ENCODE measurements at regions not wholly inside any gene's neighbourhood (a gene's known extent, or its start where the extent isn't known, plus 50 kb on each side); places are given as distances from the start of the nearest gene placed in this dataset.

GRCh38 chr2:78070693-78071092 lies 548.5 kb upstream of the LRRTM4 start:
- no peak overlapping the region for H3K4me2 ChIP-seq (ENCODE audit: low read depth, low read length, poor library complexity, severe bottlenecking)

GRCh38 chr2:78077633-78078032 lies 555.5 kb upstream of the LRRTM4 start:
- H3K9me2 ChIP-seq (replicated peaks; ENCODE audit: low read depth, low read length): no peaks in the 10 kb centered on the region; the same call in 1 of the 2 replicates
- no peaks in the 10 kb centered on the region for H3K36me3 ChIP-seq (ENCODE audit: insufficient read depth, low read length)
- no peak overlapping the region for H3K4me2 ChIP-seq (ENCODE audit: low read depth, low read length, poor library complexity, severe bottlenecking)
- no peak overlapping the region for H3K4me3 ChIP-seq (ENCODE audit: low read length, poor library complexity, severe bottlenecking)
- H3K9ac ChIP-seq (ENCODE audit: low read depth, low read length, poor library complexity, severe bottlenecking): no peak overlapping the region
- no peaks in the 10 kb centered on the region for H3K27me3 ChIP-seq (ENCODE audit: insufficient read depth, low read length, poor library complexity, severe bottlenecking)
- no peaks in the 10 kb centered on the region for H3K9me3 ChIP-seq (ENCODE audit: insufficient read depth, low read depth, low read length)
- no peaks in the 10 kb centered on the region for H3K79me2 ChIP-seq (ENCODE audit: insufficient read depth, low read length)
- no peaks in the 10 kb centered on the region for H4K20me1 ChIP-seq (ENCODE audit: insufficient read depth, low read length, poor library complexity, severe bottlenecking)
- H3F3A ChIP-seq (ENCODE audit: low read depth): no peaks in the 10 kb centered on the region
- no peak overlapping the region for H2AFZ ChIP-seq (ENCODE audit: low read length)
- no peaks in the 10 kb centered on the region for H3K4me1 ChIP-seq (ENCODE audit: insufficient read depth, low read length, poor library complexity, severe bottlenecking)
- TF ChIP-seq EZH2phosphoT487 (IDR thresholded peaks at IDR 0.05; ENCODE audit: borderline replicate concordance) (no peak), CTCF (conservative IDR thresholded peaks at IDR 0.05; ENCODE audit: low read length) (no peak)

More at GRCh38 chr2:78070693-78071092, 548.5 kb upstream of the LRRTM4 start:
- Histone ChIP-seq H3K36me3 (ENCODE audit: insufficient read depth, low read length) (no peaks in the 10 kb centered on the region), H3K4me1 (ENCODE audit: insufficient read depth, low read length, poor library complexity, severe bottlenecking) (no peaks in the 10 kb centered on the region), H3K27me3 (ENCODE audit: insufficient read depth, low read length, poor library complexity, severe bottlenecking) (no peaks in the 10 kb centered on the region), H3K9ac (ENCODE audit: low read depth, low read length, poor library complexity, severe bottlenecking) (no peak overlapping the region), H3K4me3 (ENCODE audit: low read length, poor library complexity, severe bottlenecking) (no peak overlapping the region), H3K79me2 (ENCODE audit: insufficient read depth, low read length) (no peaks in the 10 kb centered on the region), H2AFZ (ENCODE audit: low read length) (no peak overlapping the region), H3F3A (ENCODE audit: low read depth) (no peaks in the 10 kb centered on the region), H3K9me2 (replicated peaks; ENCODE audit: low read depth, low read length) (no peaks in the 10 kb centered on the region), H3K9me3 (ENCODE audit: insufficient read depth, low read depth, low read length) (no peaks in the 10 kb centered on the region), H4K20me1 (ENCODE audit: insufficient read depth, low read length, poor library complexity, severe bottlenecking) (no peaks in the 10 kb centered on the region)
- TF ChIP-seq CTCF (conservative IDR thresholded peaks at IDR 0.05; ENCODE audit: low read length) (no peak), EZH2phosphoT487 (IDR thresholded peaks at IDR 0.05; ENCODE audit: borderline replicate concordance) (no peak)

DNA sequence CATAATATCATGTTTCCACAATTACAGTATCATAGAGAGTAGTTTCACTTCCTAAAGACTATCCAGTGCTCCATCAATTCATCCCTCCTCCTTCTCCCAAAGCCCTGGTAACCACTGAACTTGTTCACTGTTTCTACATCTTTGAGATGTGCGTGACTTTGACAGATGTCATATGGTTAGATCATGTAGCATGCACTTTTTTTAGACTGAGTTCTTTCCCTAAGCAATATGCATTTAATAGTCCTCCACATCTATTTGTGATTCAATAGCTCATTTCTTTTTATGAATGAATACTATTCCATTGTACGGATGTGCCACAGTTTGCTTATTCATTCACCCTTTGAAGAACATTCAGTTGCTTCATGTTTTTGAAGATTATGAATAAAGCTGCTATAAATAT lies 560.4 kb upstream of the LRRTM4 start:
- Histone ChIP-seq H3K4me2 (ENCODE audit: low read depth, low read length, poor library complexity, severe bottlenecking) (no peak overlapping the region), H4K20me1 (ENCODE audit: insufficient read depth, low read length, poor library complexity, severe bottlenecking) (no peaks in the 10 kb centered on the region), H3K79me2 (ENCODE audit: insufficient read depth, low read length) (no peaks in the 10 kb centered on the region), H3K36me3 (ENCODE audit: insufficient read depth, low read length) (no peaks in the 10 kb centered on the region), H3K4me3 (ENCODE audit: low read length, poor library complexity, severe bottlenecking) (no peak overlapping the region), H3K27me3 (ENCODE audit: insufficient read depth, low read length, poor library complexity, severe bottlenecking) (no peaks in the 10 kb centered on the region), H3K9me2 (replicated peaks; ENCODE audit: low read depth, low read length) (no peaks in the 10 kb centered on the region; the same call in 1 of the 2 replicates), H2AFZ (ENCODE audit: low read length) (no peak overlapping the region), H3F3A (ENCODE audit: low read depth) (no peaks in the 10 kb centered on the region), H3K9ac (ENCODE audit: low read depth, low read length, poor library complexity, severe bottlenecking) (no peak overlapping the region), H3K4me1 (ENCODE audit: insufficient read depth, low read length, poor library complexity, severe bottlenecking) (no peaks in the 10 kb centered on the region), H3K9me3 (ENCODE audit: insufficient read depth, low read depth, low read length) (no peaks in the 10 kb centered on the region)
- TF ChIP-seq CTCF (conservative IDR thresholded peaks at IDR 0.05; ENCODE audit: low read length) (no peak), EZH2phosphoT487 (IDR thresholded peaks at IDR 0.05; ENCODE audit: borderline replicate concordance) (no peak)

Data from Loucy (cell line).